Activated naive CD8-positive, alpha-beta T cell treated with anti-CD3 and anti-CD28 coated beads, Interleukin-2, amount 50 U/mL, for 16 hours (primary cell): ENCODE measurements at regions not wholly inside any gene's neighbourhood (a gene's known extent, or its start where the extent isn't known, plus 50 kb on each side); places are given as distances from the start of the nearest gene placed in this dataset.
"Not testable (repeated sequence)": the region's sequence is repeated elsewhere in the genome, so short reads cannot be mapped to it uniquely, and the experiment has no call there.

Source experiments
- DNase-seq: peaks from one replicate; pipeline ENCODE4 v3.0.0-alpha.2; 2020; ENCODE audit warnings: low read depth, low spot score

DNA sequence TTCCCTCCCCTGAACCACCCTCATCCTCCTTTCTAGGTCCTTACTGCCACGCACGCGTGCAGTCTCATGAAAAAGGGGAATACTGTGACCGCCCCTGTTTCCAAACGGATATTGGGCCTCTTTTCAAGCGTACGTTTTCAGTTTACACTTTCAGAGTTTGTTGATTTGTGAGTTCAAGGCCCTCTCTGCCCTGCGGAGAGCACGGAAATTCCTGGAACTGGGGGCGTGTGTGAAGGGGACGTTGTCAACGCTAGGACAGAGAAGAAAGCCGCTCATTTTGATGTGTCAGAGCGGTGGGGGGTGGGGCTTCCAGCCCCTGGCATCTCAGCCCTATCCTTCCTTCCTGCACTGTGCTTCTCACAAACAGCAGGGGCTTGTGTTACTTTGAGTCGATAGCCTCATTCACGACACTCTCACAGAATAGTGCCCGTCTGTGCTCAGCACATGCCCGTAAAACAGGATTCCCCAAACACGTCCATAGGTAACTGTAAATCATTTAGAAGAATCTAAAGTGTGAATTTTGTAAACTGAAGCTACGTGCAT lies 137.6 kb upstream of the PEG3 start:
- DNase-seq, result no peak

DNA sequence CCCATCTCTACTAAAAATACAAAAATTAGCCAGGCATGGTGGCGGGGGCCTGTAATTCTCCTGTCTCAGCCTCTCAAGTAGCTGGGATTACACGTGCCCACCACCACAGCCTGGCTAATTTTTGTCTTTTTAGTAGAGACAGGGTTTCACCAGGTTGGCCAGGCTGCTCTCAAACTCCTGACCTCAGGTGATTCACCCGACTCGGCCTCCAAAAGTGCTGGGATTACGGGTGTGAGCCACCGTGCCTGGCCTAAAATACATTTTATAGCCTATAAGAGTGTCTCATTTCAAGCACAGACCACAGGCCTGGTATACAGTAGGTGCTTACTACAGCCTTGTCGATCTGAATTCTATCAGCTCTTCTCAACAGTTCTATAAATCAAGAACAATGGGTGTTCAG lies 139.5 kb upstream of the USP29 start:
- not testable (repeated sequence) for DNase-seq

DNA sequence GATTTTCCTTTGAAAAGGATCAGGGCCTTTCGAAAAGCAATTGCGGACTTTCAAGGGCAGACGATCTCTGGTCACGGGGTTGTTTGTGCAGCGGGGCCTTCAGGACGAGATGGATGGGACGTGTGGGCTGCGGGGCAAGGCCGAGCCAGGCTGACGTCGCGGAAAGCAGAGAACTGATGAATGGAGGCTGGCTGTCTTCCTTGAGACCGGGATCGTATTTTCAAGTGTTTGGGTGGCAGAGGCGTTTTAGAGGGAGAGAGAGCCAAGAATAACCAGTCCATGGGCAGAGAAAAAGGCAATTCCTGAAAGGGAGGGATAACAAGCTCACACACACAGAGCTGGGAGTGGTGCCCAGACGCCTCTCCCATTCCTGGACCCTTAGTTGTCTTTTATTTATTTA lies 138.9 kb upstream of the USP29 start:
- DNase-seq, result no peak

- DNase-seq, result not testable (repeated sequence)
Observed at GRCh38 chr19:56981440-56981839, 138.3 kb upstream of the USP29 start.

GRCh38 chr19:56983171-56983570 lies 136.6 kb upstream of the USP29 start:
- DNase-seq, result no peak

DNA sequence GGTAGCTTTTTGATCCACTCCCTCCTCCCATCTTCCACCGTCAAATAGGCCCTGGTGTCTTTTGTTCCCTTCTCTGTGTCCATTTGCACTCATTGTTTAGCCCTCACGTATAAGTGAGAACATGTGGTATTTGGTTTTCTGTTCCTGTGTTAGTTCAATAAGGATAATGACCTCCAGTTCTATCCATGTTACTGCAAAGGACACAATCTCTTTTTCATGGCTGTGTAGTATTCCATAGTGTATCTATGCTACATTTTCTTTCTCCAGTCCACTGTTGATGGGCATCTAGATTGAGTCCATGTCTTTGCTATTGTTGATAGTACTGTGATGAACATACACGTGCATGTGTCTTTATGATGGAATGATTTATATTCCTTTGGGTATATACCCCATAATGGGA lies 136.0 kb upstream of the USP29 start:
- DNase-seq, result no peak

GRCh38 chr19:56986386-56986785 lies 133.4 kb upstream of the USP29 start:
- no peak for DNase-seq

- no peak for DNase-seq
Observed at GRCh38 chr19:56987184-56987583, 132.6 kb upstream of the USP29 start.

DNA sequence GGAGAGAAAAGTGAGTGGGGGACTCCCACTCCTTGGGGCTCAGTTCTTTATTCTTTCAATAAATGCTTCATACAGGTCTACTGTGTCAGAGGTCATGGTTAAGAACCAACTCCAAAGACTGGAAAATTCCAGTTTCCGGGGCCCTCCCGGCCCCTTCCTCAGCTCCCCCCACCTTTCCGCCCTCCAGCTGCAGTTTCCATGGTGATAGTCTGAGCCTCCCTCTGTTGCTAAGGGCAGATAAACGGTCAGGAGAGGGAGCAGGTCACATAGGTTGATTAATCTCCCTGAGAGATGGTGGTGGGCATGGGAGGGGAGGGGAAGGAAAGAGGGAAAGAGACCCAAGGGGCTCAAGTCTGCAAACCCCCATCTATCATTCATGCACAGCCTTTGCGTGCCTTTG lies 131.5 kb upstream of the USP29 start:
- no peak for DNase-seq

DNA sequence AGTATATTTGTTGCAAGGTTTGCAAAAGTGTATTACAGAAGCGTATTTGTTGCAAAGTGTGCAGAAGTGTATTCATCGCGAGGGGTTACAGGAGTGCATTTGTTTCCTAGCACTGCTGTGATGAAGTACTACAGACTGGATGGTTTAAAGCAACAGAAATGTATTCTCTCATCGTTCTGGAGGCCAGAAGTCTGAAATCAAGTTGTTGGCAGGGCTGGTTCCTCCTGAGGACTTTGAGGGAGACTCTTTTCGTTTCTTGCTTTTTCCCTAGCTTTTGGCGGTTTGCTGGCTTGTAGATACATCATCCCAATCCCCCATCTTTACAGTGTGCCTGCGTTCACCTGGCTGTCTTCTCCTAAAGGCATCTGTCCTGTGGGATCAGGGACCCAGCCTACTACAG lies 127.9 kb upstream of the USP29 start:
- DNase-seq, result no peak

DNA sequence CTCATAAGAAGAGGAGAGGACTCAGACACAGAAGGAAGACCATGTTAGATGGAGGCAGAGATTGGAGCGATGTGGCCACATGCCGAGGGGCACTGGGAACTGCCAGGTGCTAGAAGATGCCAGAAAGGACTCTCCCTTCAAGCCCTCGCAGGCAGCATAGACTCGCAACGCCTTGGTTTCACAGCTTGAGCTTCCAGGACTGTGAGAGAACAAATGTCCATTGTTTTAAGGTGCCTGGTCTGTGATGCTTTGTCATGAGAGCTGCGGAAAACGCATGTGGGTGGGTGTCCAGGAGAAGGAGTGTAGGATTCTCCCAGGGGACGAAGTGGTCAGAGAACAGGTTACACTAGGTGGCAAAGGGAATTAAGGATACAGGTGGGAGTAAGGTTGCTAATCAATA lies 125.9 kb upstream of the USP29 start:
- no peak for DNase-seq

DNA sequence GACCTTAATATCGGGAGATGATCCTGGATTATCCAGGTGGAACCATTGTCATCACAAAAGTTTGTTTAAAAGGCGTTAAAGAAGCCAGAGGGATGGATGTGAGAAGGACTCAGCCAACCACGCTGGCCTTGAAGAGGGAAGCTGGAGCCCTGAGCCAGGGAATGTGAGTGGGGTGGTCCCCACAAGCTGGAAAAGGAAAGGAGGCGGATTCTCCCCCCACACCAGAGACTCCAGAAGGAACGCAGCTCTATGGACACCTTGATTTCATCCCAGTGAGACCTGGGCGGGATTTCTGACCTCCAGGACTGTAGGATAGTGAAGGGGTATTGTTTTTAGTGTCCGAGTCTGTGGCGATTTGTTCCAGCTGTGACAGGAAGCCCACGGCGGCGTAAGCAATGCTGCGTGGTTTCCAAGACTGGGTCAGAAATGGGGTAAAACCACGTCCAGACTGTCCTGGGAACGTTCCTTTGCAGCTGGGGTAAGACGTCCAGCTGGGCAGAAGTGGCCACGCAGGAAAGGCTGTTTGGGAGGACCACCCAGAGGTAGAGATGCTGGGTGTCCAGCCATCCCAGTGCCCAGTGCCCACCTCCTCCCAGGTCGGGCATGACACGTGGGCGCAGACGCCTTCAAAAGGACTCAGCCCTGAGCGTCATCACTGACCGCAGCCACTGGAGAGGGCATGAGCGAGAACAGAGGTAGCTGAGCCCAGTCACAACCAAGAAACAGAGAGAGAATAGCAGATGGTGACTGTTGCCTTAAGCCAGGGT lies 125.4 kb upstream of the USP29 start:
- no peak for DNase-seq

- no peak for DNase-seq
Observed at GRCh38 chr19:56995303-56995702, 124.5 kb upstream of the USP29 start.

- DNase-seq, result no peak
Observed at GRCh38 chr19:57002195-57002601, 117.6 kb upstream of the USP29 start.

GRCh38 chr19:57002710-57003109 lies 117.1 kb upstream of the USP29 start:
- DNase-seq, result no peak

- no peak for DNase-seq
Observed at GRCh38 chr19:57004418-57004817, 115.4 kb upstream of the USP29 start.

DNA sequence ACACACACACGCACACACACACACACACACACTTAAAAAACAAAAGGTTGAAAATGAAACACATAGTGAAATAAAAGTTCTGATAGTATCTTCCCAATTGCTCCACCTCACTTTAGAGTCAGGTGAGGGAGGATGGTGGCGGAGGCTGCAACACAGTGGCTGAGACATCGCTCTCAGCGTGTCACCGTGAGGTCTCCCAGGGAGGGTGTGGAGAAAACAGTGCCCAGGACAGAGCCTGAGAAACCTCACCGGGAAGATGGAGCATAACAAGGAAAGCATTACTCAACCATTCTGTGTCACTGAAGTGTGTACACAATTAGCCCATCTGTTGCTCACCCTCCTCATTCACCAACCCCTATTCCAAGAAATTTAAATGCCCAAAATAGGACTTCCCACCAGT lies 111.4 kb upstream of the USP29 start:
- DNase-seq, result no peak

GRCh38 chr19:57010541-57010940 lies 109.2 kb upstream of the USP29 start:
- DNase-seq, result no peak

GRCh38 chr19:57016076-57016475 lies 103.7 kb upstream of the USP29 start:
- DNase-seq, result no peak

- DNase-seq, result no peak
Observed at GRCh38 chr19:57016491-57016890, 103.3 kb upstream of the USP29 start.

- DNase-seq, result no peak
Observed at GRCh38 chr19:57025491-57025890, 94.3 kb upstream of the USP29 start.

- DNase-seq, result no peak
Observed at GRCh38 chr19:57026476-57026875, 93.3 kb upstream of the USP29 start.

GRCh38 chr19:57027360-57027759 lies 92.4 kb upstream of the USP29 start:
- DNase-seq, result no peak
